ENCODE measurements at regions not wholly inside any gene's neighbourhood (a gene's known extent, or its start where the extent isn't known, plus 50 kb on each side); places are given as distances from the start of the nearest gene placed in this dataset.

DNA sequence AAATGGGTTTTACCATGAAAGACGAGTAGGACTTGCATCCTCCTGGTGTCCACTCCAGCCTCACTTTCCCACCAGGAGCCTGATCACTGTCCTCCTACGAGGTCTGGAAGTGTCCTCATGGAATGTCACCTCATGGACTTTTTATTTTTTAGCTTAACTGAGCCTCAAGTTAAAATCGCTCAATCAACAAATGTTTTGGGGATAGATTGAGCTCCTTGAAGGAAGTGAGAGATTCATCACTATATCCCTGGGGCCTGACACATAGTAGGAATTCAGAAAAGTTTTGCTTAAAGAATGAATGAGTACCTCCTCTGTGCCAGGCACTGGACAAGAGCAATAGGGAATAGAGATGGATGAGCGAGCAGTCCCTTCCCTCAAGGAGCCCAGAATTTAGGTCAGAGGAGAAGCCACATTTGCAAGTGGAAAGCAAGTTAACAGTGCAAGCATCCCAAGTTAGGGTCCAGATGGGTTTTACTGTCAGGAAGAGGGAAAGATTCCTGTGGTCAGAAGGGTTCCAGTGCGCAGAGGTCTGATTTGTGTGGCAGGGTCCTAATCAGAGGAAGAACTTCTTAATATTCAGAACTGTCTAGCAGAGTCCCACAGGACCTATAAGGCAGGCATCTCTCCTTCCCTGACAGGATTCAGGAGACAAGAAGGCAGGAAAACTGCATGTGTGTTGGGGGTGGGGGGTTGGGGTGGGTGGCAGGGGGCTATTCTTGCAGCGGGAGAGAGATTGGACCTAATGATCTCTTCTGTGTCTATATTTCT lies 67.0 kb downstream of the MYCN start:
- no peak for TF ChIP-seq FOXA1 (IDR thresholded peaks at IDR 0.05)
- no peak for DNase-seq (ENCODE audit: extremely low spot score)
- CTCF ChIA-PET = no interaction called here
- POLR2A ChIA-PET = no interaction called here

DNA sequence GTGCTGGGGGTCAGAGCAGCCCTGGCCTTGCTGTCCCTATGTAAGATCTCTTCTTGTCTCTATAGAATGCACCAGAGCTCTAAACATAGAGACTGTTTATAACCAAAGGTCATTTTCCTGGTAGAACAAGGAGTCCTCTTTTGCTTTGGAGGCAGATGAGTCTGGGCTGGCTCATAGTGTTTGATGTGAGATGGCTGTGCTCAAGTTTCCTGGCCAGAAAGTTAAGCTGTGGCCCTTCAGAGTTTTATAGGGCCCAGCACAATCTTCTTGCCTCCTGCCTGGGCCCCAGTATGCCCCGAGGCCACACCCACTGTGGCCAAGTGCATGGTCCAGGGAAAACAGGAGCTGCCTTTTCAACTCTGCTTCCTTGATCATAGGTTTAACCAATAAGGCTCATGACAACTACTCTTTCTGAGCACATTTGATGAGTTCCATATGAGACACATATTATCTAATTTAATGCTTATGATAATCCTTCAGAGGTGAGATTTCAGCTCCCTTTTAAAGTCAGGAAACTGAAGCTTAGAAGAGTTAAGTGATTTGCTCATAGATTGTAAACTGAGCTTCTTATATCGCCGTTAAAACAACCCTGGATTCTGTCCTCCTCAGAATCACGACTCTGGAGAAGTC lies 66.3 kb downstream of the MYCN start:
- CTCF ChIA-PET = no interaction called here
- no peak for TF ChIP-seq SP1 (IDR thresholded peaks at IDR 0.05)
- TF ChIP-seq FOXK2 (IDR thresholded peaks at IDR 0.05) = no peak
- no peak for TF ChIP-seq CTBP1 (IDR thresholded peaks at IDR 0.05; ENCODE audit: borderline replicate concordance)
- no peak for TF ChIP-seq NFRKB (IDR thresholded peaks at IDR 0.05)
- TF ChIP-seq, protein P1, sequence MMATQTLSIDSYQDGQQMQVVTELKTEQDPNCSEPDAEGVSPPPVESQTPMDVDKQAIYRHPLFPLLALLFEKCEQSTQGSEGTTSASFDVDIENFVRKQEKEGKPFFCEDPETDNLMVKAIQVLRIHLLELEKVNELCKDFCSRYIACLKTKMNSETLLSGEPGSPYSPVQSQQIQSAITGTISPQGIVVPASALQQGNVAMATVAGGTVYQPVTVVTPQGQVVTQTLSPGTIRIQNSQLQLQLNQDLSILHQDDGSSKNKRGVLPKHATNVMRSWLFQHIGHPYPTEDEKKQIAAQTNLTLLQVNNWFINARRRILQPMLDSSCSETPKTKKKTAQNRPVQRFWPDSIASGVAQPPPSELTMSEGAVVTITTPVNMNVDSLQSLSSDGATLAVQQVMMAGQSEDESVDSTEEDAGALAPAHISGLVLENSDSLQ (IDR thresholded peaks at IDR 0.05) = no peak
- no peak for TF ChIP-seq ARNT (IDR thresholded peaks at IDR 0.05)
- TF ChIP-seq TARDBP (IDR thresholded peaks at IDR 0.05) = no peak
- no peak for TF ChIP-seq ZNF384 (IDR thresholded peaks at IDR 0.05)
- TF ChIP-seq FOXM1 (IDR thresholded peaks at IDR 0.05; ENCODE audit: borderline replicate concordance) = no peak
- TF ChIP-seq L3MBTL2 (conservative IDR thresholded peaks at IDR 0.05) = no peak
- TF ChIP-seq HDGF (IDR thresholded peaks at IDR 0.05; ENCODE audit: borderline replicate concordance) = no peak
- no peak for TF ChIP-seq SUZ12 (IDR thresholded peaks at IDR 0.05)
- TF ChIP-seq FOXA1 (IDR thresholded peaks at IDR 0.05) = no peak
- no peak for TF ChIP-seq BHLHE40 (IDR thresholded peaks at IDR 0.05; ENCODE audit: borderline replicate concordance)
- no peak for TF ChIP-seq LEF1 (IDR thresholded peaks at IDR 0.05; ENCODE audit: borderline replicate concordance)
- TF ChIP-seq ELF4 (IDR thresholded peaks at IDR 0.05) = no peak
- DNase-seq (ENCODE audit: extremely low spot score) = no peak
- POLR2A ChIA-PET = no interaction called here

DNA sequence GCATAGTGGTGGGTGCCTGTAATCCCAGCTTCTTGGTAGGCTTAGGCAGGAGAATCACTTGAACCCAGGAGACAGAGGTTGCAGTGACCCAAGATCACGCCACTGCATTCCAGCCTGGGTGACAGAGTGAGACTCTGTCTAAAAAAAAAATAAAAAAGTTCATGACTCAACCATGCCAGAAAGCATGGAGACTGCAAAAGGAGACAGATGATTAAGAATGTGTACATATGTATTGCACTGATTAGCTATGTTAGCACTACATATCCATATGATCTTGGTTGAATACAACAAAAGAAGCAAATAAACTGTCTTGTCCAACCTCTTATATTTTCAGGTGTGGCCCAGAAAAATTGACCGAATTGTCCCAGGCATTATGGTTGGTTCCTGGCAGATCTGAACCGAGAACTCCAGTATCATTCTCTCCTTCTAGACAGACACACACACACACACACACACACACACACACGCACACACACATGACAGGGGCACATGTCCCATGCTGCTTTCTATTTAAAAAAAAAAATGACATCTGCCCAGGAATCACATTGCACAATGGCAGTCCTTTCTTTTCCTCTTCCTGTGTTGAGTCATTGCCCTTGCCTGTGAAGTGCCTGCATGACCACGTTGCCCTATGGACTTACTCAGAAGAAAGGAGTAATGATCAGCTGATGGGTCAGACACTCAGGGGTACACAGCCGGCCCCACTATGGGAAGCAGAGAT lies 65.6 kb downstream of the MYCN start:
- no peak for DNase-seq (ENCODE audit: extremely low spot score)
- ChIA-PET POLR2A (no interaction called here), CTCF (no interaction called here)
- TF ChIP-seq BHLHE40 (IDR thresholded peaks at IDR 0.05; ENCODE audit: borderline replicate concordance) = no peak
- TF ChIP-seq ARNT (IDR thresholded peaks at IDR 0.05) = no peak
- no peak for TF ChIP-seq ZNF384 (IDR thresholded peaks at IDR 0.05)
- TF ChIP-seq TARDBP (IDR thresholded peaks at IDR 0.05) = no peak
- TF ChIP-seq SUZ12 (IDR thresholded peaks at IDR 0.05) = no peak
- TF ChIP-seq FOXK2 (IDR thresholded peaks at IDR 0.05) = no peak
- no peak for TF ChIP-seq HDGF (IDR thresholded peaks at IDR 0.05; ENCODE audit: borderline replicate concordance)
- TF ChIP-seq, protein P1 (IDR thresholded peaks at IDR 0.05) = no peak
- no peak for TF ChIP-seq FOXM1 (IDR thresholded peaks at IDR 0.05; ENCODE audit: borderline replicate concordance)
- TF ChIP-seq SP1 (IDR thresholded peaks at IDR 0.05) = no peak
- TF ChIP-seq FOXA1 (IDR thresholded peaks at IDR 0.05) = no peak
- TF ChIP-seq LEF1 (IDR thresholded peaks at IDR 0.05; ENCODE audit: borderline replicate concordance) = no peak
- no peak for TF ChIP-seq ELF4 (IDR thresholded peaks at IDR 0.05)
- TF ChIP-seq L3MBTL2 (conservative IDR thresholded peaks at IDR 0.05) = no peak
- no peak for TF ChIP-seq NFRKB (IDR thresholded peaks at IDR 0.05)
- TF ChIP-seq CTBP1 (IDR thresholded peaks at IDR 0.05; ENCODE audit: borderline replicate concordance) = no peak

DNA sequence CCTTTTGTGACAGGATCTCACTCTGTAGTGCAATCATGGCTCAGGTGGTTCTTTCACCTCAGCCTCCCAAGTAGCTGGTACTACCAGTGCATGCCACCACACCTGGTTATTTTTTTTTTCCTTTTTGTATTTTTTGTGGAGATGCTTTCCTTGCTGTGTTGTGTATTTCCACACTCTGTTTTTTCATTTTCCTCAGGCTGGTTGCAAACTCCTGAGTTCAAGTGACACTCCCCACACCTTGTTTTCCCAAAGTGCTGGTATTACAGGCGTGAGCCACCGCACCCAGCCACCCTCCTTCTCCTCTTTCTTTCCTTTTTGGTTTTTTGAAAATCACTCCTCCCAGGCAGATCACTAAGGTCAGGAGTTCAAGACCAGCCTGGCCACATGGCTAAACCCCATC lies 65.0 kb downstream of the MYCN start:
- CTCF ChIA-PET = no interaction called here
- DNase-seq (ENCODE audit: extremely low spot score) = no peak
- TF ChIP-seq, protein P1 (IDR thresholded peaks at IDR 0.05) = no peak
- no peak for TF ChIP-seq LEF1 (IDR thresholded peaks at IDR 0.05; ENCODE audit: borderline replicate concordance)
- TF ChIP-seq NFRKB (IDR thresholded peaks at IDR 0.05) = no peak
- no peak for TF ChIP-seq ELF4 (IDR thresholded peaks at IDR 0.05)
- no peak for TF ChIP-seq FOXM1 (IDR thresholded peaks at IDR 0.05; ENCODE audit: borderline replicate concordance)
- TF ChIP-seq BHLHE40 (IDR thresholded peaks at IDR 0.05; ENCODE audit: borderline replicate concordance) = no peak
- TF ChIP-seq SP1 (IDR thresholded peaks at IDR 0.05) = no peak
- POLR2A ChIA-PET = no interaction called here

DNA sequence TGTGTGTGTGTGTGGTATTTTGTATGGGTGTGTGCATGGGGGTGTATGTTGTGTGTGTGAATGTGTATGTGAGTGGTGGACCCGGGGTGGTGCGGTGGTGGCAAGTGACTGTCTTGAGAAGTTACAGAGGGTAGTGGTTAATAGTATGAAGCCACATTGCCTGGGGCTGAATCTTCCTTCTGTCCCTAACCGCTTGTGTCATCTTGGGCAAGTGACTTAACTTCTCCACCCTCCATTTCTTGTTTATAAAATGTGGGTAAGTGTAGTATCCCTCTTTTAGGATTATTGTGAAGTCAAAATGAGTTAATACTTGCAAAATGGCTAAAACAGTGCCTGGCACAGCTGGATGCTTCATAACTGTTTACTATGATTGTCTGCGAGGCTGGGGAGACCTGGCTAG lies 63.5 kb downstream of the MYCN start:
- POLR2A ChIA-PET = no interaction called here
- DNase-seq (ENCODE audit: extremely low spot score) = no peak
- CTCF ChIA-PET = no interaction called here
- no peak for TF ChIP-seq BHLHE40 (IDR thresholded peaks at IDR 0.05; ENCODE audit: borderline replicate concordance)

DNA sequence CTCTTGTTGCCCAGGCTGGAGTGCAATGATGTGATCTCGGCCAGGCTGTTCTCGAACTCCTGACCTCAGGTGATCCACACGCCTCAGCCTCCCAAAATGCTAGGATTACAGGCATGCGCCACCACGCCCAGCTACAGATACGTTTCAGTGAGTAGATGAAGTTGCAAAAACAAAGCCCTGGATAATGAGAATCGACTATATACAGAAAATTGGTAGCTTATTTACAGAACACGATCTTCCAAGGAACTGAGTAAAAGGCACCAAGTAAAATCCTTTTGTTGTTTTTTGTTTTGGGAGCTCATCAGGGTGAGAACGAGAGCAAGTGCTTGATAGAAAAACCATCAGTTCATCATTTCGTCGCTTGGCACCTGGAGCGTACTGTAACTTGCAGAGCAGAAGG lies 62.8 kb downstream of the MYCN start:
- no peak for DNase-seq (ENCODE audit: extremely low spot score)
- CTCF ChIA-PET = no interaction called here
- TF ChIP-seq L3MBTL2 (conservative IDR thresholded peaks at IDR 0.05) (no peak), FOXM1 (IDR thresholded peaks at IDR 0.05; ENCODE audit: borderline replicate concordance) (no peak), FOXK2 (IDR thresholded peaks at IDR 0.05) (no peak), LEF1 (IDR thresholded peaks at IDR 0.05; ENCODE audit: borderline replicate concordance) (no peak), ELF4 (IDR thresholded peaks at IDR 0.05) (no peak), SP1 (IDR thresholded peaks at IDR 0.05) (no peak), BHLHE40 (IDR thresholded peaks at IDR 0.05; ENCODE audit: borderline replicate concordance) (no peak), ZNF384 (IDR thresholded peaks at IDR 0.05) (no peak), SUZ12 (IDR thresholded peaks at IDR 0.05) (no peak), HDGF (IDR thresholded peaks at IDR 0.05; ENCODE audit: borderline replicate concordance) (no peak), TARDBP (IDR thresholded peaks at IDR 0.05) (no peak), CTBP1 (IDR thresholded peaks at IDR 0.05; ENCODE audit: borderline replicate concordance) (no peak), NFRKB (IDR thresholded peaks at IDR 0.05) (no peak), ARNT (IDR thresholded peaks at IDR 0.05) (no peak), FOXA1 (IDR thresholded peaks at IDR 0.05) (no peak)
- TF ChIP-seq, protein P1 (IDR thresholded peaks at IDR 0.05) = no peak
- POLR2A ChIA-PET = no interaction called here
